AG04449 (cell line): ENCODE measurements at regions not wholly inside any gene's neighbourhood (a gene's known extent, or its start where the extent isn't known, plus 50 kb on each side); places are given as distances from the start of the nearest gene placed in this dataset.

Experiments used
- CTCF ChIA-PET: fragments of 350-600 bp; formaldehyde crosslinking; extraction: SDS; loops from one replicate; lab custom pipeline; 2021; ENCODE audit warnings: antibody characterized with exemption; lab: Yijun Ruan, JAX
- POLR2A ChIA-PET: fragments of 400-600, 350-600 bp; formaldehyde crosslinking; extraction: SDS; loops from one replicate; lab custom pipeline; 2020; ENCODE audit warnings: antibody characterized with exemption, inconsistent platforms; lab: Yijun Ruan, JAX
- DNase-seq: peaks from one replicate; pipeline ENCODE4 v3.0.0-alpha.2; 2010; ENCODE audit warnings: low read depth, low spot score
- H3K4me3 ChIP-seq: 2 replicates; pipeline ENCODE4 v1.5.1; 2011; ENCODE audit warnings: low read depth, mild to moderate bottlenecking, control low read depth, low read length
- TF ChIP-seq, protein P1 (sequence below): IDR thresholded peaks from one replicate; pipeline ENCODE4 v1.5.1; 2011; ENCODE audit warnings: mild to moderate bottlenecking, moderate library complexity, low read length, control low read depth, inconsistent platforms; ENCODE audit not compliant: insufficient read depth; ENCODE audit errors: missing control alignments

DNA sequence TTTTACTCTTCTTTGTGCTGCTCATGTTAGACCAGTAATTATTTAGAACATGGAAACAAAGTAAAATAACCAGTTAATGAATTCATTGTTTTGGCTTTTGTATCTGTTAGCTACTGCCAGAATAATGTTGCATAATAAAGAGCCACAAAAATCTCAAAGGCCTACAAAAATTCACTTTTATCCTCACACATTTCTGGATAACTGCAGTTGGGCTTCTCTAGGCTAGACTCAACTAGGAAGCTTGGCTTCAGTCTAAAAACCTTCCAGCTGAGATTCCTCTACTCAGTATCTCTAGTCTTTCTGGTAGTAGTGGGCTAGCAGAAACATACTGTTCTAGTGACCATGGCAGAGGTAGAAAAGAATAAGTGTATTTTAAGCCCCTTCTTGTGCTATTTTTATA is 73.0 kb downstream of the FAT4 start:
- ChIA-PET CTCF (interaction anchor here (1.2 kb wide), 1 partner anchor 73 kb away, joined by 3 read pairs; the partner anchor contains the start of gene FAT4), POLR2A (no interaction called here)
- DNase-seq, result no peak
- no peak overlapping the region for H3K4me3 ChIP-seq
- TF ChIP-seq, protein P1, sequence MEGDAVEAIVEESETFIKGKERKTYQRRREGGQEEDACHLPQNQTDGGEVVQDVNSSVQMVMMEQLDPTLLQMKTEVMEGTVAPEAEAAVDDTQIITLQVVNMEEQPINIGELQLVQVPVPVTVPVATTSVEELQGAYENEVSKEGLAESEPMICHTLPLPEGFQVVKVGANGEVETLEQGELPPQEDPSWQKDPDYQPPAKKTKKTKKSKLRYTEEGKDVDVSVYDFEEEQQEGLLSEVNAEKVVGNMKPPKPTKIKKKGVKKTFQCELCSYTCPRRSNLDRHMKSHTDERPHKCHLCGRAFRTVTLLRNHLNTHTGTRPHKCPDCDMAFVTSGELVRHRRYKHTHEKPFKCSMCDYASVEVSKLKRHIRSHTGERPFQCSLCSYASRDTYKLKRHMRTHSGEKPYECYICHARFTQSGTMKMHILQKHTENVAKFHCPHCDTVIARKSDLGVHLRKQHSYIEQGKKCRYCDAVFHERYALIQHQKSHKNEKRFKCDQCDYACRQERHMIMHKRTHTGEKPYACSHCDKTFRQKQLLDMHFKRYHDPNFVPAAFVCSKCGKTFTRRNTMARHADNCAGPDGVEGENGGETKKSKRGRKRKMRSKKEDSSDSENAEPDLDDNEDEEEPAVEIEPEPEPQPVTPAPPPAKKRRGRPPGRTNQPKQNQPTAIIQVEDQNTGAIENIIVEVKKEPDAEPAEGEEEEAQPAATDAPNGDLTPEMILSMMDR, result no peak

DNA sequence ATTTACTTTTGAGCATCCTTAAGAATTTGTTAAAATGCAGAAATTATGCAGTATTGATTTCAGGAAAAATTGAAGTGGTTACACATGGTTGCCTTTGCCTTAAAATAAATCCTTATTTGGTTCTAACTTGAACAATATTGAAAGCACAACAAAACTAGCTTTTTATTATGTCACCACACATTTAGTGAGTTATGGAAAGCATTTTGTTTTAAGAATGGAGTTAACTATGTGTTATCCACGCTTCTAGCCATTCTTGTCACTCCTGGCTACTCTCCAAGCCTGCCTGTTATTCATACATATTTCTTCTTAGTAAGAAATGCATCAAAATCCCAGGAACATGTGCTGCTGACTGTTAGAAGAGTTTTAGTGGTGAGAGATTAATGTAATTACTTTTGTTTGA is 73.9 kb downstream of the FAT4 start:
- ChIA-PET CTCF (interaction anchor here (1.2 kb wide), 1 partner anchor 74 kb away, joined by 3 read pairs; the partner anchor contains the start of gene FAT4), POLR2A (no interaction called here)
- DNase-seq, result peak; percentile 44
- TF ChIP-seq, protein P1, result no peak
- H3K4me3 ChIP-seq, result no peak overlapping the region

DNA sequence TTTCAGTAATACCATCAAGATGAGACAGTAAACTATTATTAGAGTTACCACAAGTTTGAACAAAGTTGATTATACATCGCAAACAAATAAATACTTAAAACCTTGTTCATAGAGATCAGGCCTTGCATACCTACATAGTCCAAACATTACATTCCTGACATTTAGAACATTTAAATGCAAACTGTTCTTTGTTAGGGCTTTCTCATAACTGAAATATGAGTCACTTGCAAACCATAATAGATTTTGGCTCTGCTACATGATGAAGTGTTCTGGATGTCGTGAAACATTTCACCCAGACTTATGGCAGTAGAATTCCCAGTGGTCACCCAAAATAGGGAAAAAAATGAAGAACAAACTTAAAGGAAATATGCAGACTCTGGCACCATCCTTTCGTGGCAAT is 75.0 kb downstream of the FAT4 start:
- H3K4me3 ChIP-seq, result no peak overlapping the region
- POLR2A ChIA-PET, result interaction anchor here (0.6 to 0.7 kb wide), 2 partner anchors 75 to 878 kb away, joined by 3 to 4 read pairs; partner anchors contain the start of gene FAT4
- TF ChIP-seq, protein P1, result no peak
- DNase-seq, result peak; percentile 85
- CTCF ChIA-PET, result no interaction called here

DNA sequence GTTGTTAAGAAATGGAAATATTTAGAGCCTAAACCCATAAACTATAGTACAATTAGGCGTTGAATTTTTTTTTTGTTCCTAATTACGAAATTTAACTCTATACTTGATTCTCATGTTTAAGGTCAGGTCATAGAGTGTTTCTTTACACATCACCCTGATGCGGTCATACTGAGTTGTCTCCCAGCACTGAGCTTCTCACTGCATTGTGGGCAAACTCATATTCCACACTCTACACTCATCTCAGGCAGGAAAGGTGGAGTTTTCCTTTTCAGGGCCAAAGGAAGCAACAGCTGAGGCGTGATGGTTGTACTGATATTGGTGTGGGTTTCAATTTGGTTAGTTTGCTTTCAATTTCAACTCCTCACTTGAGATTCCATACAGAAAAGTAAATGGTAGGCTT is 75.4 kb downstream of the FAT4 start:
- H3K4me3 ChIP-seq, result peak overlapping the region; percentile 27; the same call in 1 of the 2 replicates
- peak; percentile 28 for DNase-seq
- ChIA-PET CTCF (no interaction called here), POLR2A (interaction anchor here (0.5 to 1.2 kb wide), 3 partner anchors 75 to 877 kb away, joined by 3 to 4 read pairs (median 4); partner anchors contain the start of gene FAT4)
- TF ChIP-seq, protein P1, result no peak

DNA sequence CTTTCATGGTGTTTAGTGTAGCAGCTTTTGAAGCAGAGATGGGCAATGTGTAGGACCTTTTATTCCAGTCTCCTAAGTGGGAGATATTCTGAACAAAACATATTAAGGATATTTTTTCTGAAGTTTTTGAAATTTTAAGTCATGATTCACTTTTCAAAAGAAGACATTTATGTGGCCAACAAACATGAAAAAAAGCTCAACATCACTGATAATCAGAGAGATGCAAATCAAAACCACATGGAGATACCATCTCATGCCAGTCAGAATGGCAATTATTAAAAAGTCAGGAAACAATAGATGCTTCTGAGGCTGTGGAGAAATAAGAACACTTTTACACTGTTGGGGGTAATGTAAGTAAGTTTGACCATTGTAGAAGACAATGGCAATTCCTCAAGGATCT is 76.0 kb downstream of the FAT4 start:
- H3K4me3 ChIP-seq, result no peak overlapping the region
- ChIA-PET POLR2A (interaction anchor here (0.5 to 1.2 kb wide), 2 partner anchors 76 to 339 kb away, joined by 3 to 4 read pairs; partner anchors contain the start of gene FAT4), CTCF (no interaction called here)
- TF ChIP-seq, protein P1, result no peak
- DNase-seq, result no peak

DNA sequence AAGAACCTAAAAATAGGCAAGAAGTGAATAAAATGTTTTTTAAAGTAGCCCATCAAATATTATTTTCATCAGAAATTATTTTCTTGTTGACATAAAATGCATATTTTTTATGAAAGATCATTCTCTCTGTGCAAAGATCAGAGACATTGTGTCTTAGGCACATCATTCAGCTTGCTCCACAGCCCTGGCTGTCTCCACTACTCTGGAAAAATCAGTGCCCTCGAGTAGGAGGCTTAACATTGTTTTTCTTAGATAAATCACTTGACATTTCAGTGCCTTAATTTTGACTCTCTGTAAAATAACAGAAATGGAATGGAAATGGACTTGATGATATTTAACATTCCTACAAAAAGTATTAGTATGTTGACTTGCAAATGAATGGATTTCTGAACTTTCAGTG is 77.9 kb downstream of the FAT4 start:
- no peak for DNase-seq
- CTCF ChIA-PET, result no interaction called here
- TF ChIP-seq, protein P1, result no peak
- POLR2A ChIA-PET, result no interaction called here
- H3K4me3 ChIP-seq, result no peak overlapping the region
